Left lung (tissue), 4 donors: ENCODE measurements at regions not wholly inside any gene's neighbourhood (a gene's known extent, or its start where the extent isn't known, plus 50 kb on each side); places are given as distances from the start of the nearest gene placed in this dataset.
"Not testable (repeated sequence)": the region's sequence is repeated elsewhere in the genome, so short reads cannot be mapped to it uniquely, and the experiment has no call there.

ENCODE experiments used
- ATAC-seq: fragments of 200-7000 bp; cut with Tn5 transposase; one replicate; pipeline ENCODE4 v1.9.1; 2020; ENCODE audit warnings: moderate library complexity
- DNase-seq, 4 donors: peaks; one replicate each; pipeline ENCODE4 v3.0.0-alpha.2; 2013 to 2020
- H3K27ac ChIP-seq, 2 donors: fragments of 200-600 bp; sonication (generic) in 1 of 2; one replicate each; pipeline versions ENCODE4 v1.5.0 to v1.8.0; 2020 to 2021
- H3K27me3 ChIP-seq, 2 donors: fragments of 200-600 bp; sonication (generic) in 1 of 2; one replicate each; pipeline versions ENCODE4 v1.5.0 to v1.8.0; 2020 to 2021
- H3K36me3 ChIP-seq, 2 donors: fragments of 200-600 bp; sonication (generic) in 1 of 2; one replicate each; pipeline versions ENCODE4 v1.5.0 to v1.8.0; 2020 to 2021
- H3K4me1 ChIP-seq, 2 donors: fragments of 200-600 bp; one replicate each; pipeline ENCODE4 v1.8.0; 2021
- H3K4me3 ChIP-seq, 2 donors: fragments of 200-600 bp; sonication (generic) in 1 of 2; one replicate each; pipeline versions ENCODE4 v1.5.0 to v1.8.0; 2020 to 2021; ENCODE audit warnings: mild to moderate bottlenecking in 1 of 2
- H3K9me3 ChIP-seq, 2 donors: fragments of 200-600 bp; sonication (generic) in 1 of 2; one replicate each; pipeline versions ENCODE4 v1.5.0 to v1.8.0; 2020 to 2021
- CTCF ChIP-seq, 2 donors: fragments of 200-600 bp; sonication (generic) in 1 of 2; IDR thresholded peaks; one replicate each; pipeline versions ENCODE4 v1.5.0 to v1.8.0; 2021; ENCODE audit warnings: antibody characterized with exemption in 2 of 2
- intact Hi-C, 2 donors: fragments of 100-400 bp; cut with DNase I; formaldehyde crosslinking; loops; one replicate each; pipeline versions ENCODE4 v1.11.2 to v1.14.2; 2022
- donor health status: DM: no; HTN: yes; CAD: no.
- donor health status: DM: no; HTN: no; CAD: no.

- TF ChIP-seq CTCF (IDR thresholded peaks at IDR 0.05) = no peak
- H3K27ac ChIP-seq = no peak overlapping the region
- no peaks in the 10 kb centered on the region for H3K36me3 ChIP-seq
- H3K4me3 ChIP-seq = no peak overlapping the region
- ATAC-seq (no peak), DNase-seq (no peak)
- intact Hi-C loops = no loop called here
- no peaks in the 10 kb centered on the region for H3K27me3 ChIP-seq
- H3K4me1 ChIP-seq = no peaks in the 10 kb centered on the region
- H3K9me3 ChIP-seq = no peaks in the 10 kb centered on the region
These were observed 148.2 kb downstream of the RND3 start for GRCh38 chr2:150339282-150339681.

- ATAC-seq = no peak
- intact Hi-C loops = no loop called here
- no peak for DNase-seq
- Histone ChIP-seq H3K9me3 (no peaks in the 10 kb centered on the region), H3K4me3 (no peak overlapping the region), H3K36me3 (no peaks in the 10 kb centered on the region), H3K27me3 (no peaks in the 10 kb centered on the region), H3K27ac (no peak overlapping the region), H3K4me1 (no peaks in the 10 kb centered on the region)
- TF ChIP-seq CTCF (IDR thresholded peaks at IDR 0.05) = no peak
These were observed 151.9 kb downstream of the RND3 start for GRCh38 chr2:150335596-150335995.

- no peaks in the 10 kb centered on the region for H3K27me3 ChIP-seq
- no peak overlapping the region for H3K27ac ChIP-seq
- no peak for TF ChIP-seq CTCF (IDR thresholded peaks at IDR 0.05)
- DNase-seq = no peak
- H3K4me1 ChIP-seq = no peaks in the 10 kb centered on the region
- intact Hi-C loops = no loop called here
- no peak overlapping the region for H3K4me3 ChIP-seq
- H3K36me3 ChIP-seq = no peaks in the 10 kb centered on the region
- no peaks in the 10 kb centered on the region for H3K9me3 ChIP-seq
- ATAC-seq = no peak
These were observed 155.1 kb downstream of the RND3 start for GRCh38 chr2:150332383-150332782.

GRCh38 chr2:150327564-150328489, 159.6 kb downstream of the RND3 start:
- no peak overlapping the region for H3K4me3 ChIP-seq
- H3K36me3 ChIP-seq = no peaks in the 10 kb centered on the region
- intact Hi-C loops = no loop called here
- H3K9me3 ChIP-seq = no peaks in the 10 kb centered on the region
- ATAC-seq = no peak
- no peak overlapping the region for H3K27ac ChIP-seq
- no peaks in the 10 kb centered on the region for H3K4me1 ChIP-seq
- no peak for DNase-seq
- no peaks in the 10 kb centered on the region for H3K27me3 ChIP-seq
- TF ChIP-seq CTCF (IDR thresholded peaks at IDR 0.05) = no peak

GRCh38 chr2:150325656-150326314, 161.7 kb downstream of the RND3 start:
- H3K4me1 ChIP-seq = no peaks in the 10 kb centered on the region
- no peak for TF ChIP-seq CTCF (IDR thresholded peaks at IDR 0.05)
- no peaks in the 10 kb centered on the region for H3K9me3 ChIP-seq
- no peaks in the 10 kb centered on the region for H3K27me3 ChIP-seq
- no peak overlapping the region for H3K27ac ChIP-seq
- ATAC-seq (no peak), DNase-seq (no peak)
- H3K36me3 ChIP-seq = no peaks in the 10 kb centered on the region
- intact Hi-C loops = no loop called here
- no peak overlapping the region for H3K4me3 ChIP-seq

- DNase-seq, H3K36me3 ChIP-seq, H3K27me3 ChIP-seq, H3K4me1 ChIP-seq, intact Hi-C loops, H3K27ac ChIP-seq, ATAC-seq, H3K9me3 ChIP-seq, H3K4me3 ChIP-seq: not testable (repeated sequence)
These were observed 164.4 kb downstream of the RND3 start for GRCh38 chr2:150323071-150323470.
